Panc1 (cell line): ENCODE measurements at regions not wholly inside any gene's neighbourhood (a gene's known extent, or its start where the extent isn't known, plus 50 kb on each side); places are given as distances from the start of the nearest gene placed in this dataset.

Experiments
- CTCF ChIP-seq: fragments of 450-650 bp; IDR thresholded peaks from 2 replicates; pipeline ENCODE4 v1.5.1; 2017; ENCODE audit warnings: mild to moderate bottlenecking
- POLR2AphosphoS5 ChIP-seq: IDR thresholded peaks from 2 replicates; pipeline ENCODE4 v1.6.1; 2012; ENCODE audit warnings: mild to moderate bottlenecking, low read depth, low read length, moderate library complexity
- REST ChIP-seq, 2 experiments: IDR thresholded peaks; 2 replicates each; pipeline ENCODE4 v1.6.1; 2011 to 2012; ENCODE audit warnings: low read depth in 2 of 2, control low read depth in 1 of 2, low read length in 1 of 2, mild to moderate bottlenecking in 1 of 2, moderate library complexity in 1 of 2; ENCODE audit not compliant: insufficient read depth in 1 of 2
- TCF7L2 ChIP-seq: IDR thresholded peaks from 2 replicates; pipeline ENCODE4 v1.6.1; 2011; ENCODE audit warnings: mild to moderate bottlenecking, low read depth, low read length, inconsistent platforms

GRCh38 chr1:116308276-116308675 lies 64.8 kb upstream of the ATP1A1 start:
- TF ChIP-seq TCF7L2 (no peak), POLR2AphosphoS5 (no peak), CTCF (no peak), REST (IDR thresholded peaks at IDR 0.05; ENCODE audit: insufficient read depth in 1 of 2, low read depth in 2 of 2, low read length in 1 of 2) (no peak)
